WERI-Rb-1 (cell line): ENCODE measurements at regions not wholly inside any gene's neighbourhood (a gene's known extent, or its start where the extent isn't known, plus 50 kb on each side); places are given as distances from the start of the nearest gene placed in this dataset.

ENCODE experiments used
- DNase-seq: peaks from one replicate; pipeline ENCODE4 v3.0.0-alpha.2; 2020
- H3K27ac ChIP-seq: fragments of 250-450 bp; sonication (Bioruptor Pico); 2 replicates; pipeline ENCODE4 v1.5.1; 2020; ENCODE audit warnings: mild to moderate bottlenecking, moderate library complexity
- H3K27me3 ChIP-seq: fragments of 250-450 bp; sonication (Bioruptor Pico); 2 replicates; pipeline ENCODE4 v1.5.1; 2021; ENCODE audit warnings: mild to moderate bottlenecking, low read depth, moderate library complexity; ENCODE audit not compliant: insufficient read depth, severe bottlenecking
- H3K36me3 ChIP-seq: fragments of 250-450 bp; sonication (Bioruptor Pico); 2 replicates; pipeline ENCODE4 v1.5.1; 2020; ENCODE audit warnings: mild to moderate bottlenecking, moderate library complexity
- H3K4me3 ChIP-seq: 2 replicates; pipeline ENCODE4 v1.5.1; 2011; ENCODE audit warnings: low read depth, mild to moderate bottlenecking, control low read depth, low read length
- H3K9me3 ChIP-seq: fragments of 250-450 bp; sonication (Bioruptor Pico); 2 replicates; pipeline ENCODE4 v1.5.1; 2021; ENCODE audit warnings: mild to moderate bottlenecking, moderate library complexity; ENCODE audit not compliant: severe bottlenecking
- CTCF ChIP-seq: IDR thresholded peaks from 2 replicates; pipeline ENCODE4 v1.5.1; 2011; ENCODE audit warnings: low read depth, mild to moderate bottlenecking, control low read depth, inconsistent platforms, low read length

DNA sequence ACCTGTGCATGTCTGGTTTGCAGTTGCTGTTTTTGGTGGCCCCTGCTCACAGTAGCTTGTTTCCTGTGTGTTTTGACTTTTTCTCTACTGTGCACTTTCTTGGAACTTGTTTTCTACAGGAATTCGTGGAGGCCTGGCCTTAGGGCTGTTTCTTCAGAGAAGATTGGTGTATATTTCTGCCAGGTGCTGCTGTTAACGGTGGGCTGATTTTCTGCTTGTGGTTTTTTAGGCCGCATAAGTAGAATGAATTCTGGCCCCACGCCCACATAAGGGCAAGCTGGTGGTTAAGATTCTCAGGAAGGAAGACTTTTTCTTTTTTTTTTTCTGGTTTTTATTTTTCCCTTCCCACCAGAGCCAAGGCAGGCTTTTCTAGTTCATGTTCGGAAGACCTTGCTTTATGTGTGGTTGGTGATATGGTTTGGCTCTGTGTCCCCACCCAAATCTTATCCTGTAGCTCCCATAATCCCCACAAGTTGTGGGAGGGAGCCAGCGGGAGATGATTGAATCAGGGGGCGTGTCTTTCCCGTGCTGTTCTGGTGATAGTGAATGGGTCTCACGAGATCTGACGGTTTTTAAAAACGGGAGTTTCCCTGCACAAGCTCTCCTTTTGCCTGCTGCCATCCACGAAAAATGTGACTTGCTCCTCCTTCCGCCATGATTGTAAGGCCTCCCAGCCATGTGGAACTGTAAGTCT, 71.5 kb upstream of the DISP3 start:
- Histone ChIP-seq H3K4me3 (no peak overlapping the region), H3K9me3 (peaks cover 3% of the 10 kb centered on the region), H3K27me3 (no peaks in the 10 kb centered on the region), H3K27ac (no peak overlapping the region), H3K36me3 (no peaks in the 10 kb centered on the region)
- TF ChIP-seq CTCF: no peak
- no peak for DNase-seq

- Histone ChIP-seq H3K36me3 (no peaks in the 10 kb centered on the region), H3K9me3 (no peaks in the 10 kb centered on the region), H3K27me3 (no peaks in the 10 kb centered on the region), H3K27ac (no peak overlapping the region), H3K4me3 (no peak overlapping the region)
- DNase-seq: no peak
- no peak for TF ChIP-seq CTCF
These were observed 66.8 kb upstream of the DISP3 start for GRCh38 chr1:11412141-11412540.

- Histone ChIP-seq H3K36me3 (no peaks in the 10 kb centered on the region), H3K27me3 (no peaks in the 10 kb centered on the region), H3K27ac (peak overlapping the region; percentile 53), H3K9me3 (no peaks in the 10 kb centered on the region), H3K4me3 (no peak overlapping the region)
- TF ChIP-seq CTCF: no peak
- peak; percentile 50 for DNase-seq
These were observed 65.0 kb upstream of the DISP3 start for GRCh38 chr1:11413986-11414391.

- H3K27ac ChIP-seq: no peak overlapping the region
- no peaks in the 10 kb centered on the region for H3K36me3 ChIP-seq
- no peak for DNase-seq
- H3K27me3 ChIP-seq: no peaks in the 10 kb centered on the region
- H3K9me3 ChIP-seq: no peaks in the 10 kb centered on the region
- TF ChIP-seq CTCF: peak; percentile 29; the same call in 1 of the 2 replicates
- H3K4me3 ChIP-seq: no peak overlapping the region
These were observed 63.9 kb upstream of the DISP3 start for GRCh38 chr1:11414926-11415538.

DNA sequence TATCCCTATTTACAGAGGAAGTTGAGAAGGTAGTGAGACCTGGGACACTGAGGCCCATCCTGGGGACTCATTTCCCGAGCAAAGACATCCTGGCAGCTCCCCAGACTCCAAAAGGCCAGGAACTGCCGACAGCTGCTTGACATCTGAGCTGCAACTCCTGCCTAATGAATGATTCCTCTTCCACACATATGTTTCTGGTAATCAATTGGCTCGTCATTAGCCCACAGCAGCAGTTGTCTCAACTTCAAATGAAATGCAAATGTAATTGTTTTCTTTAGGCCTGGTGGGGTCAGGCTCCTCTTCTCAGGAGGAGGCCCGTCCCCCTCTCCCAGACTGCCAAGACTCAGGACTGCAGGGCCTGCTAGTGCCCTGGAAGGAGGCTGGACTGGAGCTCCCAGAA, 61.8 kb upstream of the DISP3 start:
- no peaks in the 10 kb centered on the region for H3K27me3 ChIP-seq
- no peak for TF ChIP-seq CTCF

More for the DNA sequence above, 61.8 kb upstream of the DISP3 start:
- Histone ChIP-seq H3K36me3 (no peaks in the 10 kb centered on the region), H3K9me3 (no peaks in the 10 kb centered on the region), H3K27ac (no peak overlapping the region), H3K4me3 (no peak overlapping the region)
- no peak for DNase-seq
